Activated CD4-positive, alpha-beta T cell treated with anti-CD3 and anti-CD28 coated beads for 4 hours (primary cell): ENCODE measurements at regions not wholly inside any gene's neighbourhood (a gene's known extent, or its start where the extent isn't known, plus 50 kb on each side); places are given as distances from the start of the nearest gene placed in this dataset.
"Not testable (repeated sequence)": the region's sequence is repeated elsewhere in the genome, so short reads cannot be mapped to it uniquely, and the experiment has no call there.

ENCODE experiments used
- DNase-seq, 2 donors: peaks; one replicate each; pipeline ENCODE4 v3.0.0-alpha.2; 2020

- DNase-seq: no peak
These were observed 241.3 kb upstream of the FOXP2 start for GRCh38 chr7:114173170-114173890.

- DNase-seq: not testable (repeated sequence)
These were observed 245.2 kb upstream of the FOXP2 start for GRCh38 chr7:114169389-114169788.

- DNase-seq: no peak
These were observed 242.1 kb upstream of the PPP1R3A start for GRCh38 chr7:114160925-114161324.

- DNase-seq: no peak
These were observed 240.0 kb upstream of the PPP1R3A start for GRCh38 chr7:114158854-114159253.

- DNase-seq: no peak
These were observed 239.5 kb upstream of the PPP1R3A start for GRCh38 chr7:114158275-114158674.

GRCh38 chr7:114156178-114156577, 237.4 kb upstream of the PPP1R3A start:
- no peak for DNase-seq

GRCh38 chr7:114155116-114156110, 236.6 kb upstream of the PPP1R3A start:
- no peak for DNase-seq

GRCh38 chr7:114153700-114154099, 234.9 kb upstream of the PPP1R3A start:
- DNase-seq: no peak

- no peak for DNase-seq
These were observed 233.6 kb upstream of the PPP1R3A start for GRCh38 chr7:114152314-114152938.

GRCh38 chr7:114151777-114152176, 233.0 kb upstream of the PPP1R3A start:
- DNase-seq: no peak

GRCh38 chr7:114150689-114151088, 231.9 kb upstream of the PPP1R3A start:
- DNase-seq: no peak

GRCh38 chr7:114148779-114149178, 230.0 kb upstream of the PPP1R3A start:
- no peak for DNase-seq

GRCh38 chr7:114141415-114141814, 222.6 kb upstream of the PPP1R3A start:
- DNase-seq: no peak

- no peak for DNase-seq
These were observed 221.8 kb upstream of the PPP1R3A start for GRCh38 chr7:114140561-114140960.

GRCh38 chr7:114139690-114140089, 220.9 kb upstream of the PPP1R3A start:
- not testable (repeated sequence) for DNase-seq

GRCh38 chr7:114138587-114138986, 219.8 kb upstream of the PPP1R3A start:
- no peak for DNase-seq

- no peak for DNase-seq
These were observed 214.9 kb upstream of the PPP1R3A start for GRCh38 chr7:114133717-114134116.

- no peak for DNase-seq
These were observed 212.1 kb upstream of the PPP1R3A start for GRCh38 chr7:114130866-114131265.

- no peak for DNase-seq
These were observed 210.1 kb upstream of the PPP1R3A start for GRCh38 chr7:114128880-114129279.

GRCh38 chr7:114126095-114126494, 207.3 kb upstream of the PPP1R3A start:
- DNase-seq: no peak

GRCh38 chr7:114112806-114113205, 194.0 kb upstream of the PPP1R3A start:
- no peak for DNase-seq

GRCh38 chr7:114110666-114111065, 191.9 kb upstream of the PPP1R3A start:
- no peak for DNase-seq

GRCh38 chr7:114109721-114110120, 190.9 kb upstream of the PPP1R3A start:
- DNase-seq: no peak
